NB4 (cell line): ENCODE measurements at regions not wholly inside any gene's neighbourhood (a gene's known extent, or its start where the extent isn't known, plus 50 kb on each side); places are given as distances from the start of the nearest gene placed in this dataset.

Experiments used
- DNase-seq: peaks from one replicate; pipeline ENCODE4 v3.0.0; 2010; ENCODE audit warnings: low read depth
- H3K4me3 ChIP-seq: one replicate; pipeline ENCODE4 v1.5.1; 2011; ENCODE audit warnings: mild to moderate bottlenecking, low read depth, low read length, moderate library complexity
- CTCF ChIP-seq: IDR thresholded peaks from one replicate; pipeline ENCODE4 v1.5.1; 2012; ENCODE audit warnings: low read depth, low read length
- MAX ChIP-seq: IDR thresholded peaks from 2 replicates; pipeline ENCODE4 v1.6.1; 2011; ENCODE audit warnings: low read depth, low read length
- MYC ChIP-seq: IDR thresholded peaks from 2 replicates; pipeline ENCODE4 v1.6.1; 2011; ENCODE audit warnings: low read depth, low read length
- POLR2A ChIP-seq: IDR thresholded peaks from 2 replicates; pipeline ENCODE4 v1.6.1; 2011; ENCODE audit warnings: mild to moderate bottlenecking; ENCODE audit not compliant: insufficient read length; ENCODE audit errors: extremely low read depth

- TF ChIP-seq MAX (no peak), POLR2A (no peak), CTCF (no peak), MYC (no peak)
- no peak for DNase-seq
- no peak overlapping the region for H3K4me3 ChIP-seq
These were observed 560.5 kb downstream of the NR2F2 start for GRCh38 chr15:96891046-96891445.

GRCh38 chr15:96893159-96893906 lies 562.8 kb downstream of the NR2F2 start:
- no peak overlapping the region for H3K4me3 ChIP-seq
- TF ChIP-seq MAX (no peak), CTCF (peak; percentile 76)
- peak; percentile 84 for DNase-seq

GRCh38 chr15:96894659-96895058 lies 564.2 kb downstream of the NR2F2 start:
- TF ChIP-seq MYC (no peak), CTCF (no peak), MAX (no peak), POLR2A (no peak)
- H3K4me3 ChIP-seq = no peak overlapping the region
- DNase-seq = no peak

- no peak for TF ChIP-seq MAX
- no peak for TF ChIP-seq POLR2A
- no peak for TF ChIP-seq MYC
- TF ChIP-seq CTCF = no peak
- DNase-seq = peak; percentile 93
- peak overlapping the region; percentile 0 for H3K4me3 ChIP-seq
These were observed 566.3 kb downstream of the NR2F2 start for GRCh38 chr15:96896766-96897165.

GRCh38 chr15:96914081-96914480 lies 583.6 kb downstream of the NR2F2 start:
- H3K4me3 ChIP-seq = no peak overlapping the region
- DNase-seq = no peak
- TF ChIP-seq MAX = no peak

GRCh38 chr15:96916750-96917149 lies 586.2 kb downstream of the NR2F2 start:
- TF ChIP-seq POLR2A = no peak
- TF ChIP-seq MAX = no peak
- TF ChIP-seq CTCF = no peak
- no peak for TF ChIP-seq MYC
- H3K4me3 ChIP-seq = no peak overlapping the region
- DNase-seq = no peak
